ENCODE measurements at regions not wholly inside any gene's neighbourhood (a gene's known extent, or its start where the extent isn't known, plus 50 kb on each side); places are given as distances from the start of the nearest gene placed in this dataset.

DNA sequence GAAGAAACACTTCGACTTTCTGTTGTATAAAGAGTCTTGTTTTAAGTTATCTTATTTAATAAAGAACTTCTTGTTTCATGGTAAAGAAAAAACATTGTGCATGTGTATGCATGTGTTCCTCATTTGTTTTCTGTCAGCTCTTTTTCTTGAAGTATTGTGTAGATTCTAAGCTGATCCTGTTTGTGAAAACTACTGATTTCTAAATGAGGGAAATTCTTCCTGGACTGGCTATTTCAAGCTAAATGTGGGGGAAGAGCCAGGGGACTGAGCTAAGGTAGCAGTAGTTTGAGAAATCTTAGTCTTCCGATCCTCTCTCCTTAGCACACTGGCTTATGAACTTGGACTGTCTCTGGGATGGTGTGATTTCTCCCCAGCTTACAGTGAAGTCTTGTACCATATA lies 56.4 kb upstream of the RBMS1 start:
- CTCF ChIA-PET = no interaction called here
- no peaks in the 10 kb centered on the region for H3K9me3 Mint-ChIP-seq
- H3K27ac Mint-ChIP-seq = no peak overlapping the region
- peaks cover 2% of the 10 kb centered on the region for H3K4me1 Mint-ChIP-seq
- H3K4me3 Mint-ChIP-seq = no peak overlapping the region
- no peak for DNase-seq
- H3K36me3 Mint-ChIP-seq = peaks cover 2% of the 10 kb centered on the region
- no peaks in the 10 kb centered on the region for H3K27me3 Mint-ChIP-seq

GRCh38 chr2:160551259-160551658 lies 57.7 kb upstream of the RBMS1 start:
- H3K4me1 Mint-ChIP-seq = peaks cover 2% of the 10 kb centered on the region
- H3K27me3 Mint-ChIP-seq = no peaks in the 10 kb centered on the region
- H3K36me3 Mint-ChIP-seq = peaks cover 2% of the 10 kb centered on the region
- no peak overlapping the region for H3K4me3 Mint-ChIP-seq
- DNase-seq = no peak
- CTCF ChIA-PET = interaction anchor here (0.9 kb wide), 1 partner anchor 9 kb away, joined by 3 read pairs; no protein-coding TSS in a partner anchor
- no peak overlapping the region for H3K27ac Mint-ChIP-seq
- no peaks in the 10 kb centered on the region for H3K9me3 Mint-ChIP-seq

- Mint-ChIP-seq H3K27me3 (no peaks in the 10 kb centered on the region), H3K9me3 (peaks cover 3% of the 10 kb centered on the region), H3K4me3 (no peak overlapping the region), H3K27ac (no peak overlapping the region), H3K36me3 (peaks cover 2% of the 10 kb centered on the region), H3K4me1 (peaks cover 2% of the 10 kb centered on the region)
- CTCF ChIA-PET = no interaction called here
- no peak for DNase-seq
Measured at GRCh38 chr2:160555420-160556071, 61.9 kb upstream of the RBMS1 start.

DNA sequence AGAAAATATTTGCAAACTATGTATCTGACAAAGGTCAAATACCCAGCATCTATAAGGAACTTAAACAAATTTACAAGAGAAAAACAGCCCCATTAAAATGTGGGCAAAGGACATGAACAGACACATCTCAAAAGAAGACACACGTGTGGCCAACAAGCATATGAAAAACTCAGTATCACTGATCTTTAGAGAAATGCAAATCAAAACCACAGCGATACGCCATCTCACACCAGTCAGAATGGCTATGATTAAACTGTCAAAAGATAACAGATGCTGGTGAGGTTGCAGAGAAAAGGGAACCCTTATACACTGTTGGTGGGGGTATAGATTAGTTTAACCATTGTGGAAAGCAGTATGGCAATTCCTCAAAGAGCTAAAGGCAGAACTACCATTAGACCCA lies 64.3 kb upstream of the RBMS1 start:
- H3K27ac Mint-ChIP-seq = no peak overlapping the region
- DNase-seq = no peak
- CTCF ChIA-PET = no interaction called here
- peaks cover 3% of the 10 kb centered on the region for H3K9me3 Mint-ChIP-seq
- no peaks in the 10 kb centered on the region for H3K27me3 Mint-ChIP-seq
- no peaks in the 10 kb centered on the region for H3K36me3 Mint-ChIP-seq
- H3K4me3 Mint-ChIP-seq = no peak overlapping the region
- H3K4me1 Mint-ChIP-seq = no peaks in the 10 kb centered on the region

DNA sequence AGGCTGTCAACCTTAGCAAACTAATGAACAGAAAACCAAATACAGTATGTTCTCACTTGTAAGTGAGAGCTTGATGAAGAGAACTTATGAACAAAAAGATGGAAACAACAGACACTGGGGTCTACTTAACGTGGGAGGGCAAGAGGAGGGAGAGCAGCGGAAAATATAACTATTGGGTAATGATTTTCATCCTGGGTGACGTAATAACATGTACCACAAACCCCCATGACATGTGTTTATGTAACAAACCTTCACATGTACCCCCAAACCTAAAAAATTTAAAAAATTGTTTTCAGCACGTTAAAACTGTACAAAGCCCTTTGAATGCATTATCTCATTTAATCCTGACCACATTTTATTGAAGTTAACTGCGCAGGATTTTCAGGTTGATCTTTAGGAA lies 64.9 kb upstream of the RBMS1 start:
- CTCF ChIA-PET = no interaction called here
- H3K27me3 Mint-ChIP-seq = no peaks in the 10 kb centered on the region
- no peaks in the 10 kb centered on the region for H3K4me1 Mint-ChIP-seq
- H3K4me3 Mint-ChIP-seq = no peak overlapping the region
- no peaks in the 10 kb centered on the region for H3K36me3 Mint-ChIP-seq
- peaks cover 3% of the 10 kb centered on the region for H3K9me3 Mint-ChIP-seq
- no peak overlapping the region for H3K27ac Mint-ChIP-seq
- DNase-seq = no peak

- Mint-ChIP-seq H3K4me1 (no peaks in the 10 kb centered on the region), H3K27ac (no peak overlapping the region), H3K36me3 (no peaks in the 10 kb centered on the region), H3K4me3 (no peak overlapping the region), H3K9me3 (peaks cover 3% of the 10 kb centered on the region), H3K27me3 (no peaks in the 10 kb centered on the region)
- CTCF ChIA-PET = no interaction called here
- no peak for DNase-seq
Measured at GRCh38 chr2:160561551-160562295, 68.1 kb upstream of the RBMS1 start.

DNA sequence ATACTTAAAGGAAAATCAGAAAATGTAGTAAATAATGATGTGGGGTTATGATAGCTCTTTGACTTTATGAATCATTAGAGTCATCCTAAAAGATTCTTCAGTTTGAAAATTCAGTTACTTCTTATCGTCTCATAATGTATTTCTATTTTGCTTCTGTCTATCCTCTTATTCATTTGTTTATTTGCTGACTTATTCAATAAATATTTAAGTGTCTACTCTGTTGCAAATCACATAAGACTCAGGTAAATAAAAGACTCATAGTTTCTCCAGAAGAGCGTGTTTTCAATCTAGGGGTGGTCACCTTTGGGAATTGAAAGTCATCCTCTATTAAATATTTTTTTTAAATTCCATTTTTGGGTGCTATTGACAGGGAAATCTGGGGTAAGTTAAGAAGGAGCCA lies 69.1 kb upstream of the RBMS1 start:
- CTCF ChIA-PET = no interaction called here
- no peaks in the 10 kb centered on the region for H3K36me3 Mint-ChIP-seq
- H3K4me1 Mint-ChIP-seq = no peaks in the 10 kb centered on the region
- DNase-seq = no peak
- peaks cover 3% of the 10 kb centered on the region for H3K9me3 Mint-ChIP-seq
- no peak overlapping the region for H3K4me3 Mint-ChIP-seq
- no peaks in the 10 kb centered on the region for H3K27me3 Mint-ChIP-seq
- no peak overlapping the region for H3K27ac Mint-ChIP-seq

GRCh38 chr2:160564591-160564990 lies 71.0 kb upstream of the RBMS1 start:
- no peak overlapping the region for H3K4me3 Mint-ChIP-seq
- no peak for DNase-seq
- CTCF ChIA-PET = no interaction called here
- no peaks in the 10 kb centered on the region for H3K9me3 Mint-ChIP-seq
- H3K36me3 Mint-ChIP-seq = no peaks in the 10 kb centered on the region
- no peaks in the 10 kb centered on the region for H3K4me1 Mint-ChIP-seq
- H3K27ac Mint-ChIP-seq = no peak overlapping the region
- H3K27me3 Mint-ChIP-seq = no peaks in the 10 kb centered on the region

GRCh38 chr2:160565099-160565845 lies 71.7 kb upstream of the RBMS1 start:
- CTCF ChIA-PET = no interaction called here
- H3K27me3 Mint-ChIP-seq = no peaks in the 10 kb centered on the region

DNA sequence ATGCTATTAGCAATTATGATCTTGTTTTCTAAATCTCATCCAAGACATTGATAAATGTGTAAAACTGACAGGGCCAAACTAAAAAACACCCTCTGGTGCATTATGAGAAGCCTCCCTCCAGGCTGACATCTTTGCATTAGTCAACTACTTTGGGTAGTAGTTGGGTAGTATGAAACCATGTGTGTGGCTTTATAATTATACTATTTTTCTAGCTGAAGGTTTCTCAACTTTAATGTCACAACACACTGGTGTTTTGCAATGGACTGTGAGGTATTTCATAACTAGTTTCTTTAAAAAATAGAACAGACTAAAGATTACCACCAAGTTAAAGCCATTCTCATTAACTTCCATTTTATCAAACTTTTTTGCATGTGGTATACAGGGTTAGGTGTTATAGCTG lies 73.1 kb upstream of the RBMS1 start:
- CTCF ChIA-PET = no interaction called here
- Mint-ChIP-seq H3K4me3 (no peak overlapping the region), H3K36me3 (no peaks in the 10 kb centered on the region), H3K27ac (no peak overlapping the region), H3K4me1 (no peaks in the 10 kb centered on the region), H3K27me3 (no peaks in the 10 kb centered on the region), H3K9me3 (peaks cover 4% of the 10 kb centered on the region)
- no peak for DNase-seq

More at GRCh38 chr2:160565099-160565845, 71.7 kb upstream of the RBMS1 start:
- Mint-ChIP-seq H3K4me1 (no peaks in the 10 kb centered on the region), H3K27ac (no peak overlapping the region), H3K36me3 (no peaks in the 10 kb centered on the region), H3K4me3 (no peak overlapping the region), H3K9me3 (no peaks in the 10 kb centered on the region)
- DNase-seq = no peak

DNA sequence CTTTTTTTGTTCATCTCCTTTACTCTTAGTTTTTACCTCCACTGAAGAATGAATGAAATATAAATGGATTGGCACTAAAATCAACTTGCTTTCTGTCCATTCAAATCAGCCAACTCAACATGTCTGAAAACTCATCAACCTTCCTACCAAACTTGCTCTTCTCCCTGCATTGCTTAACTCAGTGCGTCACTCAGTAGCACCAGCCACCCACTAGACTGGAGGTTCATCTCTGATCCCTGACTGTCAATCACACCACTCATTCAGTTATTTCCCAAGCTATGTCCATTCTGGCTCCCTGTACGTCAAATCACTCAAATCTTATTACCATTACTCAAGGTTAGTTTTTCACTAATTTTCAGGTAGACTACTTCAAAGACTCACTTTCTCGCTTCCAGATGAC lies 75.2 kb upstream of the RBMS1 start:
- no peak for DNase-seq
- no peak overlapping the region for H3K4me3 Mint-ChIP-seq
- H3K27me3 Mint-ChIP-seq = no peaks in the 10 kb centered on the region
- CTCF ChIA-PET = no interaction called here
- no peaks in the 10 kb centered on the region for H3K4me1 Mint-ChIP-seq
- no peak overlapping the region for H3K27ac Mint-ChIP-seq
- H3K9me3 Mint-ChIP-seq = peaks cover 17% of the 10 kb centered on the region
- H3K36me3 Mint-ChIP-seq = peaks cover 1% of the 10 kb centered on the region

GRCh38 chr2:160570376-160570775 lies 76.8 kb upstream of the RBMS1 start:
- H3K27ac Mint-ChIP-seq = no peak overlapping the region
- H3K36me3 Mint-ChIP-seq = peaks cover 1% of the 10 kb centered on the region
- no peak for DNase-seq
- CTCF ChIA-PET = no interaction called here
- H3K4me3 Mint-ChIP-seq = no peak overlapping the region
- peaks cover 17% of the 10 kb centered on the region for H3K9me3 Mint-ChIP-seq
- H3K27me3 Mint-ChIP-seq = no peaks in the 10 kb centered on the region
- no peaks in the 10 kb centered on the region for H3K4me1 Mint-ChIP-seq

DNA sequence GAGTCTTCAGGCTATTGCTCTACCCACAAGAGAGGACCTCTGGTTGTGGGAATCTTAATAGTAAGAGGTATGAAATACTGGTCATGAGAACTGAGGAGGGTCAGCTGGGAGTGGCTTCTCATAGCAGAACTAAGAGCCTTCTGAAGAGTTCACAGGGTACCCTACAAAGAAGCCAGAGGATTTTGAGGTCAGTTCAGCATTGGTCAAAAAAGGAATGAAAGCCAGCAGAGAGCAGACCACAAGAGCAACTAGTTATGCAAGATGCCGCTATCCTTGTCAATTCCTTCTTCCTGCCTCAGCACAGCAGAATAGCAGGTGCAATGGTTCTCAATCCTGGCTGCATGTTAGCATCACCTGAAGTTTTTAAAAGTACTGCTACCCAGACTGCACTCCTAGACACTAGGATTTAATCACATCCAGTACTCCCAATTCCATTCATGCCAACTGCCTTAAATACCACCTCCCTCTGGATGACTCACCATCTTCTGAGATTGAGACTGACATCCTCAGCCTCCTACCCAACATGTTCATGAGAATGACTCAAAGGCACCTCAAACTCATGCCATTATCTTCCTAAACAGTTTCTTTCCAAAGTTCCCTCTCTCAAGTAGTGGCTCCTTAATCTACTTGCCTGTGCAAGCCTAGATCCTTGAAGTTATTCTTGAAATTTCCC lies 81.0 kb upstream of the RBMS1 start:
- Mint-ChIP-seq H3K36me3 (peaks cover 1% of the 10 kb centered on the region), H3K27me3 (no peaks in the 10 kb centered on the region), H3K9me3 (peaks cover 17% of the 10 kb centered on the region), H3K4me1 (no peaks in the 10 kb centered on the region), H3K27ac (no peak overlapping the region), H3K4me3 (no peak overlapping the region)
- no peak for DNase-seq
- CTCF ChIA-PET = no interaction called here

GRCh38 chr2:160575368-160575767 lies 81.8 kb upstream of the RBMS1 start:
- no peak overlapping the region for H3K4me3 Mint-ChIP-seq
- no peak overlapping the region for H3K27ac Mint-ChIP-seq
- H3K36me3 Mint-ChIP-seq = peaks cover 1% of the 10 kb centered on the region
- no peaks in the 10 kb centered on the region for H3K4me1 Mint-ChIP-seq
- DNase-seq = no peak
- H3K9me3 Mint-ChIP-seq = peaks cover 17% of the 10 kb centered on the region
- no peaks in the 10 kb centered on the region for H3K27me3 Mint-ChIP-seq
- CTCF ChIA-PET = no interaction called here

Data from activated naive CD4-positive, alpha-beta T cell treated with anti-CD3 and anti-CD28 coated beads, Interleukin-2, amount 10 ng/mL, durations not matched to agents 7 days and 5 days (primary cell).